Fibroblast of lung (primary cell): ENCODE measurements at regions not wholly inside any gene's neighbourhood (a gene's known extent, or its start where the extent isn't known, plus 50 kb on each side); places are given as distances from the start of the nearest gene placed in this dataset.
"Not testable (repeated sequence)": the region's sequence is repeated elsewhere in the genome, so short reads cannot be mapped to it uniquely, and the experiment has no call there.

Experiments
- DNase-seq, 2 donors: peaks; one replicate each; pipeline versions ENCODE4 v3.0.0 to v3.0.0-alpha.2; 2010; ENCODE audit warnings: low read depth in 2 of 2
- H2AFZ ChIP-seq: 2 replicates; pipeline ENCODE4 v1.5.1; 2012; ENCODE audit warnings: low read length, control low read depth, inconsistent platforms
- H3K27ac ChIP-seq: 2 replicates; pipeline ENCODE4 v1.5.1; 2011; ENCODE audit warnings: low read length, control low read depth; ENCODE audit not compliant: insufficient read depth
- H3K27me3 ChIP-seq: 2 replicates; pipeline ENCODE4 v1.5.1; 2011; ENCODE audit warnings: mild to moderate bottlenecking, low read length; ENCODE audit not compliant: control insufficient read depth, insufficient read depth
- H3K36me3 ChIP-seq: 2 replicates; pipeline ENCODE4 v1.5.1; 2011; ENCODE audit warnings: low read length; ENCODE audit not compliant: control insufficient read depth, insufficient read depth
- H3K4me1 ChIP-seq: 2 replicates; pipeline ENCODE4 v1.5.1; 2011; ENCODE audit warnings: low read length; ENCODE audit not compliant: control insufficient read depth, insufficient read depth; ENCODE audit errors: extremely low read depth
- H3K4me2 ChIP-seq: 2 replicates; pipeline ENCODE4 v1.5.1; 2011; ENCODE audit warnings: low read length, control low read depth; ENCODE audit not compliant: insufficient read depth; ENCODE audit errors: extremely low read depth
- H3K4me3 ChIP-seq, 4 experiments: fragments of 200-600 bp in 1 of 4; sonication (generic) in 1 of 4; replicated peaks in 1 of 4; 2 replicates each; pipeline ENCODE4 v1.5.1; 2011 to 2016; ENCODE audit warnings: low read length in 4 of 4, low read depth in 3 of 4, mild to moderate bottlenecking in 3 of 4, control low read depth in 2 of 4, inconsistent platforms in 1 of 4, mixed read lengths in 1 of 4; ENCODE audit not compliant: insufficient read depth in 1 of 4; ENCODE audit errors: control extremely low read depth in 1 of 4
- H3K79me2 ChIP-seq: 2 replicates; pipeline ENCODE4 v1.5.1; 2012; ENCODE audit warnings: mild to moderate bottlenecking, low read length, inconsistent platforms; ENCODE audit not compliant: control insufficient read depth, insufficient read depth
- H3K9ac ChIP-seq: 2 replicates; pipeline ENCODE4 v1.5.1; 2011; ENCODE audit warnings: mild to moderate bottlenecking, low read length, control low read depth; ENCODE audit not compliant: insufficient read depth
- H3K9me3 ChIP-seq: 2 replicates; pipeline ENCODE4 v1.5.1; 2012; ENCODE audit warnings: low read depth, low read length; ENCODE audit not compliant: control insufficient read depth, insufficient read depth
- H4K20me1 ChIP-seq: 2 replicates; pipeline ENCODE4 v1.5.1; 2011; ENCODE audit warnings: low read length; ENCODE audit not compliant: control insufficient read depth, insufficient read depth; ENCODE audit errors: extremely low read depth
- EZH2 ChIP-seq: IDR thresholded peaks from 2 replicates; pipeline ENCODE4 v1.5.1; 2012; ENCODE audit warnings: low read length, control low read depth, mild to moderate bottlenecking; ENCODE audit errors: missing control alignments
- TF ChIP-seq, protein P1 (sequence below), 2 donors: IDR thresholded peaks in 1 of 2; conservative IDR thresholded peaks in 1 of 2; 1 replicate in 1 of 2; 2 replicates in 1 of 2; pipeline ENCODE4 v1.5.1; 2011 to 2012; ENCODE audit warnings: low read length in 2 of 2, control low read depth in 1 of 2, inconsistent platforms in 1 of 2, low read depth in 1 of 2, mild to moderate bottlenecking in 1 of 2

- no peaks in the 10 kb centered on the region for H3K79me2 ChIP-seq
- no peak overlapping the region for H3K9ac ChIP-seq
- no peaks in the 10 kb centered on the region for H4K20me1 ChIP-seq
- no peaks in the 10 kb centered on the region for H3K36me3 ChIP-seq
- DNase-seq: no peak
- H3K27me3 ChIP-seq: no peaks in the 10 kb centered on the region
- no peak overlapping the region for H3K4me3 ChIP-seq
- H3K4me2 ChIP-seq: no peak overlapping the region
- H3K27ac ChIP-seq: no peak overlapping the region
- TF ChIP-seq EZH2: no peak
- TF ChIP-seq, protein P1, sequence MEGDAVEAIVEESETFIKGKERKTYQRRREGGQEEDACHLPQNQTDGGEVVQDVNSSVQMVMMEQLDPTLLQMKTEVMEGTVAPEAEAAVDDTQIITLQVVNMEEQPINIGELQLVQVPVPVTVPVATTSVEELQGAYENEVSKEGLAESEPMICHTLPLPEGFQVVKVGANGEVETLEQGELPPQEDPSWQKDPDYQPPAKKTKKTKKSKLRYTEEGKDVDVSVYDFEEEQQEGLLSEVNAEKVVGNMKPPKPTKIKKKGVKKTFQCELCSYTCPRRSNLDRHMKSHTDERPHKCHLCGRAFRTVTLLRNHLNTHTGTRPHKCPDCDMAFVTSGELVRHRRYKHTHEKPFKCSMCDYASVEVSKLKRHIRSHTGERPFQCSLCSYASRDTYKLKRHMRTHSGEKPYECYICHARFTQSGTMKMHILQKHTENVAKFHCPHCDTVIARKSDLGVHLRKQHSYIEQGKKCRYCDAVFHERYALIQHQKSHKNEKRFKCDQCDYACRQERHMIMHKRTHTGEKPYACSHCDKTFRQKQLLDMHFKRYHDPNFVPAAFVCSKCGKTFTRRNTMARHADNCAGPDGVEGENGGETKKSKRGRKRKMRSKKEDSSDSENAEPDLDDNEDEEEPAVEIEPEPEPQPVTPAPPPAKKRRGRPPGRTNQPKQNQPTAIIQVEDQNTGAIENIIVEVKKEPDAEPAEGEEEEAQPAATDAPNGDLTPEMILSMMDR (conservative IDR thresholded peaks at IDR 0.05 in 1 of 2, IDR thresholded peaks at IDR 0.05 in 1 of 2; ENCODE audit: low read depth in 1 of 2, low read length in 2 of 2): no peak
- H3K4me1 ChIP-seq: no peaks in the 10 kb centered on the region
- no peak overlapping the region for H2AFZ ChIP-seq
- no peaks in the 10 kb centered on the region for H3K9me3 ChIP-seq
Observed at GRCh38 chr7:96825285-96825684, 115.6 kb upstream of the SEM1 start.

DNA sequence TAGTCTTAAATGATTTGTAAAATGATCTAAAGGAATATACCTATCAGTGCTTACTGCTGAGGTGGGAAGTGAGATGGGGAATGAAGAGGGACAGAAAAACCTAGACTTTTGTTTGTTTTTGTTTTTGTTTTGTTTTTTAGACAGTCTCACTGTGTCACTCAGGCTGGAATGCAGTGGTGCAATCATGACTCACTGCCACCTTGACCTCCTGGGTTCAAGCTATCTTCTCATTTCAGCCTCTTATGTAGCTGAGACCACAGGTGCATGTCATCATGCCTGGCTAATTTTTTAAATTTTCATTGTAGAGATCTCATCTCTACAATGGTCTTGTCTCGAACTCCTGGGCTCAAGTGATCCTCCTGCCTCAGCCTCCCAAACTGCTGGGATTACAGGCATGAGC lies 116.4 kb upstream of the SEM1 start:
- H3K4me1 ChIP-seq: no peaks in the 10 kb centered on the region
- H3K4me3 ChIP-seq: no peak overlapping the region
- H3K27ac ChIP-seq: no peak overlapping the region
- H3K9me3 ChIP-seq: no peaks in the 10 kb centered on the region
- TF ChIP-seq EZH2: no peak
- TF ChIP-seq, protein P1 (conservative IDR thresholded peaks at IDR 0.05 in 1 of 2, IDR thresholded peaks at IDR 0.05 in 1 of 2; ENCODE audit: low read depth in 1 of 2, low read length in 2 of 2): no peak
- no peak for DNase-seq
- H3K27me3 ChIP-seq: no peaks in the 10 kb centered on the region
- no peak overlapping the region for H3K9ac ChIP-seq
- H4K20me1 ChIP-seq: no peaks in the 10 kb centered on the region
- H3K79me2 ChIP-seq: no peaks in the 10 kb centered on the region
- H3K4me2 ChIP-seq: no peak overlapping the region
- no peak overlapping the region for H2AFZ ChIP-seq
- H3K36me3 ChIP-seq: no peaks in the 10 kb centered on the region

DNA sequence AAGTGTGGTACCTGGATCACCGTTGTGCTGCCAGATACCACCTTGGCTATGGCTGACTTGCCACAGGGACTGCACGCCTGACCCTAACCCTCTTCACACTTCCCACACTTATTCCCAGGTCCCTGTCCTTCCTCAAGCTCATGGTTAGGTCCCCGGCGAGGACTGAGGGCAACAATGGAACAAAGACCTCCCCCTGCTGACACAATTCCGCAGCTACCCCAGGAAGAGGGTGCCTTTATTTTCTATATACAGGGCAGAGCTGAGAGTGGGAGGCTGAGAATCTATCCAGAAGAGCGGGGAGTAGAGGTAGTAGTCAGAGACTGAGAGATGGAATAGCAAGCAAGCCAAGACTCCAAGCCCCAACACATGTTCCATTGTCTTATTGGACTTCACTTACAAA lies 118.1 kb upstream of the SEM1 start:
- H2AFZ ChIP-seq: no peak overlapping the region
- no peak for DNase-seq

DNA sequence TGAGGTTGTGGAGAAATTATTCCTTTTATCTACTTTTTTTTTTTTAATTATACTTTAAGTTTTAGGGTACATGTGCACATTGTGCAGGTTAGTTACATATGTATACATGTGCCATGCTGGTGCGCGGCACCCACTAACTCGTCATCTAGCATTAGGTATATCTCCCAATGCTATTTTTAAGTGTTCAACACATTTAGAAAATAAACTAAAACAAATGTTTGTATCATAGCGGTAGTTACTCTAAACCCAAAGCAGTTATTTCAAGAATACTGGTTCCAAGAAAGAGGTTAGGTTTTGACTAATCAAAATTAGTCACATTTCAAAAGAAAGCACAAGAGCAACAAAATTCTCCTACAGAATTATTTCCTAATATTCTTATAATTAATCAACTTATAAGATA lies 119.5 kb upstream of the SEM1 start:
- H3K79me2 ChIP-seq, H3K27me3 ChIP-seq, H3K27ac ChIP-seq, H4K20me1 ChIP-seq, DNase-seq, H3K9me3 ChIP-seq, H3K4me3 ChIP-seq, H3K9ac ChIP-seq, H3K36me3 ChIP-seq, H2AFZ ChIP-seq, H3K4me1 ChIP-seq, H3K4me2 ChIP-seq: not testable (repeated sequence)

More for the DNA sequence above, 118.1 kb upstream of the SEM1 start:
- no peak overlapping the region for H3K4me2 ChIP-seq
- no peaks in the 10 kb centered on the region for H3K36me3 ChIP-seq
- H3K27ac ChIP-seq: no peak overlapping the region
- no peaks in the 10 kb centered on the region for H3K4me1 ChIP-seq
- no peaks in the 10 kb centered on the region for H4K20me1 ChIP-seq
- H3K27me3 ChIP-seq: no peaks in the 10 kb centered on the region
- H3K9me3 ChIP-seq: no peaks in the 10 kb centered on the region
- H3K79me2 ChIP-seq: no peaks in the 10 kb centered on the region
- no peak overlapping the region for H3K9ac ChIP-seq
- H3K4me3 ChIP-seq: no peak overlapping the region
- TF ChIP-seq, protein P1 (conservative IDR thresholded peaks at IDR 0.05 in 1 of 2, IDR thresholded peaks at IDR 0.05 in 1 of 2; ENCODE audit: low read depth in 1 of 2, low read length in 2 of 2): no peak
- no peak for TF ChIP-seq EZH2
